ENCODE measurements at regions not wholly inside any gene's neighbourhood (a gene's known extent, or its start where the extent isn't known, plus 50 kb on each side); places are given as distances from the start of the nearest gene placed in this dataset.

DNA sequence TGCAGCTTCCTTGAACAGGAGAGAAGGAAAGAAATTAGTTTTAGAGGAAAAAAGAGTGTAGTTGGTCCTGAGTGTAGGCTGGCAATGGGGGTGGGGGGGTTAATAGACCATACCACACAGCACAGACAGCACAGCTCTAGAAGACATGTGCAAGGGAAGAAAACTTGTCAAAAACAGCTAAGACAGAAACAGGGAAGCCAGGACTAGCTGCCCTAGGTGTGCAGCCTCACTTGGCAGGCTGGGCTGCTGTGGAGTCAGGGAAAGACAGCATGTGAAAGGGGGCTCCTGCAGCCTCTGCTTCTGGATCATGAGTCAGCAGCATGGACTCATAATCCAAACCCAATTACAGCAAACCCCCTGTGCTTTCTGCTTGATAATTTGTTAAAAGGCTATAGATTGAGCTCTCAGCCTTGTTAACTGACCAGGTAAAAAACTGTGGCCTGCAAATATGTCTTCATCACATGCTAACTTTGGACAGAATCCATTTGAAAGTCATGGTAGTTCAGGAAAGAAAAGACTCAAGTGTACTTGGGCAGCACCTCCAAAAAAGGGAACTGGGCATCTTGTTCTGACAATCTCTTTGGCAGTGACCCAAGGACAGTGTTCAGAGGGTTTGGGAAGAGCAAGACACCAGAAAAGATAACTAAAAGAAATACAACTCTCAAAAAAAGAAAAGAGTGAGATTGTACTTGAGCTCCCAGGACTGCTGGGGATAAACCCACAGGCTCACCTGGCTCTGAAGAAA lies 142.2 kb upstream of the VWC2 start (continued):
- TF ChIP-seq INSM2 (tag by site-specific recombination; IDR thresholded peaks at IDR 0.05) (no peak), ZBTB1 (tag by site-specific recombination; IDR thresholded peaks at IDR 0.05) (no peak)

GRCh38 chr7:49631960-49632359 lies 141.5 kb upstream of the VWC2 start:
- Histone ChIP-seq H3K9me3 (ENCODE audit: control insufficient read depth, insufficient read depth, low read depth, low read length) (no peaks in the 10 kb centered on the region), H3K36me3 (ENCODE audit: control insufficient read depth in 2 of 2, insufficient read depth in 1 of 2, low read length in 2 of 2) (no peaks in the 10 kb centered on the region), H3K27ac (ENCODE audit: extremely low read depth, low read depth, low read length) (no peak overlapping the region), H3K4me1 (ENCODE audit: control insufficient read depth, insufficient read depth, low read length) (no peaks in the 10 kb centered on the region), H3K4me3 (ENCODE audit: low read depth, low read length) (no peak overlapping the region)
- ChIA-PET POLR2A (no interaction called here), CTCF (no interaction called here)
- TF ChIP-seq, protein P1, sequence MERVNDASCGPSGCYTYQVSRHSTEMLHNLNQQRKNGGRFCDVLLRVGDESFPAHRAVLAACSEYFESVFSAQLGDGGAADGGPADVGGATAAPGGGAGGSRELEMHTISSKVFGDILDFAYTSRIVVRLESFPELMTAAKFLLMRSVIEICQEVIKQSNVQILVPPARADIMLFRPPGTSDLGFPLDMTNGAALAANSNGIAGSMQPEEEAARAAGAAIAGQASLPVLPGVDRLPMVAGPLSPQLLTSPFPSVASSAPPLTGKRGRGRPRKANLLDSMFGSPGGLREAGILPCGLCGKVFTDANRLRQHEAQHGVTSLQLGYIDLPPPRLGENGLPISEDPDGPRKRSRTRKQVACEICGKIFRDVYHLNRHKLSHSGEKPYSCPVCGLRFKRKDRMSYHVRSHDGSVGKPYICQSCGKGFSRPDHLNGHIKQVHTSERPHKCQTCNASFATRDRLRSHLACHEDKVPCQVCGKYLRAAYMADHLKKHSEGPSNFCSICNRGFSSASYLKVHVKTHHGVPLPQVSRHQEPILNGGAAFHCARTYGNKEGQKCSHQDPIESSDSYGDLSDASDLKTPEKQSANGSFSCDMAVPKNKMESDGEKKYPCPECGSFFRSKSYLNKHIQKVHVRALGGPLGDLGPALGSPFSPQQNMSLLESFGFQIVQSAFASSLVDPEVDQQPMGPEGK (tag by site-specific recombination; IDR thresholded peaks at IDR 0.05) = no peak

GRCh38 chr7:49635800-49636199 lies 137.6 kb upstream of the VWC2 start:
- no peaks in the 10 kb centered on the region for H3K36me3 ChIP-seq (ENCODE audit: control insufficient read depth in 2 of 2, insufficient read depth in 1 of 2, low read length in 2 of 2)
- POLR2A ChIA-PET = no interaction called here
- H3K27ac ChIP-seq (ENCODE audit: extremely low read depth, low read depth, low read length) = no peak overlapping the region
- no peaks in the 10 kb centered on the region for H3K4me1 ChIP-seq (ENCODE audit: control insufficient read depth, insufficient read depth, low read length)
- CTCF ChIA-PET = interaction anchor here (0.6 to 0.7 kb wide), 2 partner anchors 602 to 1572 kb away, joined by 3 to 5 read pairs; no protein-coding TSS in a partner anchor
- no peak overlapping the region for H3K4me3 ChIP-seq (ENCODE audit: low read depth, low read length)
- TF ChIP-seq YY2 (tag by site-specific recombination; IDR thresholded peaks at IDR 0.05) (no peak), ZNF555 (tag by site-specific recombination; conservative IDR thresholded peaks at IDR 0.05) (no peak), ZNF571 (tag by site-specific recombination; IDR thresholded peaks at IDR 0.05) (no peak), ZNF202 (tag by site-specific recombination; IDR thresholded peaks at IDR 0.05; ENCODE audit: borderline replicate concordance) (no peak), ZNF214 (tag by site-specific recombination; IDR thresholded peaks at IDR 0.05; ENCODE audit: borderline replicate concordance) (no peak), ZNF701 (tag by site-specific recombination; IDR thresholded peaks at IDR 0.05) (no peak), PRDM2 (tag by site-specific recombination; IDR thresholded peaks at IDR 0.05; ENCODE audit: borderline replicate concordance) (no peak), ZNF677 (tag by site-specific recombination; IDR thresholded peaks at IDR 0.05) (no peak), ZNF416 (tag by site-specific recombination; IDR thresholded peaks at IDR 0.05) (no peak)
- TF ChIP-seq, protein P1 (tag by site-specific recombination; IDR thresholded peaks at IDR 0.05) = no peak
- H3K9me3 ChIP-seq (ENCODE audit: control insufficient read depth, insufficient read depth, low read depth, low read length) = no peaks in the 10 kb centered on the region

Measured in HEK293 (cell line).